Hepatocyte (in vitro differentiated cells): ENCODE measurements at regions not wholly inside any gene's neighbourhood (a gene's known extent, or its start where the extent isn't known, plus 50 kb on each side); places are given as distances from the start of the nearest gene placed in this dataset.

ENCODE experiments used
- CTCF ChIP-seq: fragments of 200-600 bp; sonication (generic); IDR thresholded peaks from 2 replicates; pipeline ENCODE4 v1.5.1; 2016; ENCODE audit warnings: antibody characterized with exemption, mild to moderate bottlenecking; ENCODE audit not compliant: poor library complexity
- EZH2 ChIP-seq: fragments of 200-600 bp; sonication (generic); IDR thresholded peaks from 2 replicates; pipeline ENCODE4 v1.6.1; 2016; ENCODE audit warnings: antibody characterized with exemption, mild to moderate bottlenecking, borderline replicate concordance
- EZH2phosphoT487 ChIP-seq: fragments of 200-600 bp; sonication (generic); IDR thresholded peaks from one replicate; pipeline ENCODE4 v1.6.1; 2018; ENCODE audit warnings: antibody characterized with exemption, mild to moderate bottlenecking, low read depth, moderate library complexity; ENCODE audit not compliant: unreplicated experiment, severe bottlenecking

GRCh38 chr18:44520981-44521667, 159.6 kb upstream of the SETBP1 start:
- TF ChIP-seq CTCF (no peak), EZH2phosphoT487 (no peak), EZH2 (no peak)
